Psoas muscle (tissue), 7 donors: ENCODE measurements at regions not wholly inside any gene's neighbourhood (a gene's known extent, or its start where the extent isn't known, plus 50 kb on each side); places are given as distances from the start of the nearest gene placed in this dataset.

Source experiments
- ATAC-seq, 4 donors: fragments of 200-7000 bp; cut with Tn5 transposase; one replicate each; pipeline ENCODE4 v1.9.1; 2020; ENCODE audit warnings: moderate library complexity in 3 of 4, mild to moderate bottlenecking in 2 of 4
- DNase-seq, 2 donors: peaks; one replicate each; pipeline ENCODE4 v3.0.0-alpha.2; 2020
- H3K27ac ChIP-seq: fragments of 200-600 bp; one replicate; pipeline ENCODE4 v1.8.0; 2022
- H3K27me3 ChIP-seq, 3 donors: fragments of 200-600 bp in 1 of 3; one replicate each; pipeline versions ENCODE4 v1.6.1 to v1.8.0; 2013 to 2022; ENCODE audit warnings: low read length in 2 of 3, mild to moderate bottlenecking in 2 of 3, moderate library complexity in 1 of 3; ENCODE audit not compliant: insufficient read depth in 3 of 3
- H3K36me3 ChIP-seq, 2 donors: fragments of 200-600 bp in 1 of 2; one replicate each; pipeline versions ENCODE4 v1.6.1 to v1.8.0; 2013 to 2022; ENCODE audit warnings: low read depth in 1 of 2, mild to moderate bottlenecking in 1 of 2, moderate library complexity in 1 of 2; ENCODE audit not compliant: insufficient read depth in 1 of 2
- H3K4me1 ChIP-seq: fragments of 200-600 bp; one replicate; pipeline ENCODE4 v1.8.0; 2022
- H3K4me3 ChIP-seq: fragments of 200-600 bp; one replicate; pipeline ENCODE4 v1.8.0; 2022; ENCODE audit warnings: mild to moderate bottlenecking
- H3K9me3 ChIP-seq: fragments of 200-600 bp; one replicate; pipeline ENCODE4 v1.8.0; 2022
- CTCF ChIP-seq: fragments of 200-600 bp; IDR thresholded peaks from one replicate; pipeline ENCODE4 v1.8.0; 2022; ENCODE audit warnings: antibody characterized with exemption
- WGBS, 3 donors: extraction: QIAGEN DNeasy Blood & Tissue Kit; methylation state at CpG; one replicate each; pipeline versions ENCODE4 v1.1.6 to v1.1.7; 2013; 5-methylcytosine and 5-hydroxymethylcytosine counted together
- intact Hi-C, 2 donors: fragments of 100-400 bp; cut with DNase I; formaldehyde crosslinking; loops; one replicate each; pipeline versions ENCODE4 v1.11.0 to v1.14.2; 2022
- donor health status: healthy with polysubstance abuse.
- donor health status: DM: no; HTN: no; CAD: no; lungs with moderate emphysema.
- donor health status: Bipolar disorder and iron deficiency.
- donor health status: healthy.
- donor health status: DM: yes; HTN: yes; CAD: no.
- donor health status: DM: no; HTN: no; CAD: no.
- donor health status: DM: yes; HTN: yes; CAD: no.

GRCh38 chr1:207967703-207968102, 56.8 kb upstream of the CD34 start:
- Histone ChIP-seq H3K9me3 (no peaks in the 10 kb centered on the region), H3K4me1 (peaks cover 5% of the 10 kb centered on the region), H3K27ac (no peak overlapping the region), H3K4me3 (no peak overlapping the region), H3K36me3 (no peaks in the 10 kb centered on the region), H3K27me3 (peaks cover 0 to 3% (median 0%) of the 10 kb centered on the region in 3 donors)
- no peak for TF ChIP-seq CTCF
- whole genome bisulfite sequencing, 3 donors, result 87 to 98% (median 95%) methylated on average over 2 of the region's 2 CpGs
- intact Hi-C loops, result no loop called here
- ATAC-seq (no peak), DNase-seq (no peak)

GRCh38 chr1:207966521-207966920, 55.6 kb upstream of the CD34 start:
- H3K27me3 ChIP-seq, result no peaks in the 10 kb centered on the region
- peaks cover 16% of the 10 kb centered on the region for H3K4me1 ChIP-seq
- no peak overlapping the region for H3K27ac ChIP-seq
- 88 to 95% (median 94%) methylated on average over 5 of the region's 5 CpGs for WGBS, 3 donors
- H3K36me3 ChIP-seq, result no peaks in the 10 kb centered on the region
- ATAC-seq, result no peak
- no peak overlapping the region for H3K4me3 ChIP-seq
- no peak for DNase-seq
- no peak for TF ChIP-seq CTCF
- intact Hi-C loops, result no loop called here
- no peaks in the 10 kb centered on the region for H3K9me3 ChIP-seq

- intact Hi-C loops, result loop anchor here (2.0 kb wide), 3 partner anchors 79 to 141 kb away; no protein-coding TSS in a partner anchor
Measured at GRCh38 chr1:207965392-207966387, 54.8 kb upstream of the CD34 start.

GRCh38 chr1:207964195-207964966, 53.5 kb upstream of the CD34 start:
- DNase-seq (no peak), ATAC-seq (no peak)
- H3K27me3 ChIP-seq, result no peaks in the 10 kb centered on the region
- no peaks in the 10 kb centered on the region for H3K36me3 ChIP-seq
- TF ChIP-seq CTCF, result no peak
- peaks cover 32% of the 10 kb centered on the region for H3K4me1 ChIP-seq
- no peaks in the 10 kb centered on the region for H3K9me3 ChIP-seq
- peak overlapping the region; percentile 78 for H3K4me3 ChIP-seq
- peak overlapping the region; percentile 94 for H3K27ac ChIP-seq
- intact Hi-C loops, result loop anchor here (2.0 kb wide), 3 partner anchors 78 to 140 kb away; no protein-coding TSS in a partner anchor
- WGBS, 3 donors, result 50 to 63% (median 56%) methylated on average over 25 of the region's 25 CpGs

More at GRCh38 chr1:207965392-207966387, 54.8 kb upstream of the CD34 start:
- Histone ChIP-seq H3K9me3 (no peaks in the 10 kb centered on the region), H3K27me3 (no peaks in the 10 kb centered on the region), H3K4me1 (peaks cover 24% of the 10 kb centered on the region), H3K36me3 (no peaks in the 10 kb centered on the region), H3K4me3 (no peak overlapping the region), H3K27ac (no peak overlapping the region)
- TF ChIP-seq CTCF, result no peak
- WGBS, 3 donors, result 67 to 71% (median 70%) methylated on average over 9 of the region's 9 CpGs
- DNase-seq, result no peak
- ATAC-seq, result no peak
